ENCODE measurements at regions not wholly inside any gene's neighbourhood (a gene's known extent, or its start where the extent isn't known, plus 50 kb on each side); places are given as distances from the start of the nearest gene placed in this dataset.
"Not testable (repeated sequence)": the region's sequence is repeated elsewhere in the genome, so short reads cannot be mapped to it uniquely, and the experiment has no call there.

- TF ChIP-seq, protein P1, sequence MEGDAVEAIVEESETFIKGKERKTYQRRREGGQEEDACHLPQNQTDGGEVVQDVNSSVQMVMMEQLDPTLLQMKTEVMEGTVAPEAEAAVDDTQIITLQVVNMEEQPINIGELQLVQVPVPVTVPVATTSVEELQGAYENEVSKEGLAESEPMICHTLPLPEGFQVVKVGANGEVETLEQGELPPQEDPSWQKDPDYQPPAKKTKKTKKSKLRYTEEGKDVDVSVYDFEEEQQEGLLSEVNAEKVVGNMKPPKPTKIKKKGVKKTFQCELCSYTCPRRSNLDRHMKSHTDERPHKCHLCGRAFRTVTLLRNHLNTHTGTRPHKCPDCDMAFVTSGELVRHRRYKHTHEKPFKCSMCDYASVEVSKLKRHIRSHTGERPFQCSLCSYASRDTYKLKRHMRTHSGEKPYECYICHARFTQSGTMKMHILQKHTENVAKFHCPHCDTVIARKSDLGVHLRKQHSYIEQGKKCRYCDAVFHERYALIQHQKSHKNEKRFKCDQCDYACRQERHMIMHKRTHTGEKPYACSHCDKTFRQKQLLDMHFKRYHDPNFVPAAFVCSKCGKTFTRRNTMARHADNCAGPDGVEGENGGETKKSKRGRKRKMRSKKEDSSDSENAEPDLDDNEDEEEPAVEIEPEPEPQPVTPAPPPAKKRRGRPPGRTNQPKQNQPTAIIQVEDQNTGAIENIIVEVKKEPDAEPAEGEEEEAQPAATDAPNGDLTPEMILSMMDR (conservative IDR thresholded peaks at IDR 0.05; ENCODE audit: low read depth in 2 of 2): not testable (repeated sequence)
- not testable (repeated sequence) for TF ChIP-seq EZH2 (IDR thresholded peaks at IDR 0.05; ENCODE audit: low read depth, unreplicated experiment); CREB1 (CRISPR knock-in tag; IDR thresholded peaks at IDR 0.05; ENCODE audit: low read depth)
Observed at GRCh38 chr22:48716154-48716553, 1111.5 kb downstream of the BRD1 start.

Data from GM23338 (cell line).